PFSK-1 (cell line): ENCODE measurements at regions not wholly inside any gene's neighbourhood (a gene's known extent, or its start where the extent isn't known, plus 50 kb on each side); places are given as distances from the start of the nearest gene placed in this dataset.

Experiments
- FOXP2 ChIP-seq: optimal IDR thresholded peaks from 2 replicates; pipeline ENCODE3; 2011; ENCODE audit warnings: borderline replicate concordance, control low read depth, inconsistent platforms; ENCODE audit not compliant: insufficient read depth; ENCODE audit errors: extremely low read length, extremely low read depth
- POLR2AphosphoS5 ChIP-seq: IDR thresholded peaks from 2 replicates; pipeline ENCODE4 v1.6.1; 2012; ENCODE audit warnings: low read depth, mild to moderate bottlenecking, control low read depth, low read length, moderate library complexity
- REST ChIP-seq, 2 experiments: IDR thresholded peaks; 2 replicates each; pipeline versions ENCODE4 v1.6.1 to v1.8.0; 2011 to 2012; ENCODE audit warnings: low read depth in 2 of 2, low read length in 2 of 2, control low read depth in 1 of 2, inconsistent platforms in 1 of 2, mild to moderate bottlenecking in 1 of 2, moderate library complexity in 1 of 2; ENCODE audit not compliant: insufficient read depth in 1 of 2
- SIN3A ChIP-seq: IDR thresholded peaks from 2 replicates; pipeline ENCODE4 v1.6.1; 2012; ENCODE audit warnings: mild to moderate bottlenecking, low read length, moderate library complexity, borderline replicate concordance; ENCODE audit not compliant: insufficient read depth
- TAF1 ChIP-seq: IDR thresholded peaks from 2 replicates; pipeline ENCODE4 v1.6.1; 2012; ENCODE audit warnings: low read length, control low read depth, borderline replicate concordance; ENCODE audit not compliant: insufficient read depth

- no peak for TF ChIP-seq FOXP2
- no peak for TF ChIP-seq SIN3A
- no peak for TF ChIP-seq POLR2AphosphoS5
- TF ChIP-seq REST (IDR thresholded peaks at IDR 0.05; ENCODE audit: insufficient read depth in 1 of 2, low read depth in 2 of 2, low read length in 2 of 2), result no peak
- TF ChIP-seq TAF1, result no peak
These were observed 76.9 kb downstream of the RHOB start for GRCh38 chr2:20523799-20524187.

- peak; percentile 25 for TF ChIP-seq FOXP2
- TF ChIP-seq REST (IDR thresholded peaks at IDR 0.05; ENCODE audit: insufficient read depth in 1 of 2, low read depth in 2 of 2, low read length in 2 of 2), result no peak
- TF ChIP-seq POLR2AphosphoS5, result no peak
- no peak for TF ChIP-seq SIN3A
- no peak for TF ChIP-seq TAF1
These were observed 77.7 kb downstream of the RHOB start for GRCh38 chr2:20524412-20525040.

- TF ChIP-seq REST (IDR thresholded peaks at IDR 0.05; ENCODE audit: insufficient read depth in 1 of 2, low read depth in 2 of 2, low read length in 2 of 2) (no peak), POLR2AphosphoS5 (no peak), SIN3A (no peak), FOXP2 (no peak), TAF1 (no peak)
These were observed 78.5 kb downstream of the RHOB start for GRCh38 chr2:20525041-20526035.

- TF ChIP-seq SIN3A, result no peak
- TF ChIP-seq TAF1, result no peak
- no peak for TF ChIP-seq REST (IDR thresholded peaks at IDR 0.05; ENCODE audit: insufficient read depth in 1 of 2, low read depth in 2 of 2, low read length in 2 of 2)
- TF ChIP-seq FOXP2, result no peak
- no peak for TF ChIP-seq POLR2AphosphoS5
These were observed 79.3 kb downstream of the RHOB start for GRCh38 chr2:20526160-20526559.
